KMS-11 (cell line): ENCODE measurements at regions not wholly inside any gene's neighbourhood (a gene's known extent, or its start where the extent isn't known, plus 50 kb on each side); places are given as distances from the start of the nearest gene placed in this dataset.

ENCODE experiments used
- H2AFZ ChIP-seq: fragments of 200-600 bp; sonication (generic); 2 replicates; pipeline ENCODE4 v1.6.1; 2016; ENCODE audit warnings: antibody characterized with exemption, mixed run types, low read depth
- H3K27ac ChIP-seq: fragments of 200-600 bp; sonication (generic); 2 replicates; pipeline ENCODE4 v1.6.1; 2016; ENCODE audit warnings: mild to moderate bottlenecking, mixed run types
- H3K27me3 ChIP-seq: fragments of 200-600 bp; sonication (generic); 2 replicates; pipeline ENCODE4 v1.6.1; 2017; ENCODE audit warnings: mild to moderate bottlenecking, low read depth, mixed run types, moderate library complexity; ENCODE audit not compliant: insufficient read depth
- H3K36me3 ChIP-seq: fragments of 200-600 bp; sonication (generic); 2 replicates; pipeline ENCODE4 v1.6.1; 2017; ENCODE audit warnings: mild to moderate bottlenecking, mixed run types; ENCODE audit not compliant: insufficient read depth
- H3K4me1 ChIP-seq: fragments of 200-600 bp; sonication (generic); 2 replicates; pipeline ENCODE4 v1.6.1; 2016; ENCODE audit warnings: mild to moderate bottlenecking, low read depth, mixed run types; ENCODE audit not compliant: poor library complexity, severe bottlenecking
- H3K4me2 ChIP-seq: fragments of 200-600 bp; sonication (generic); 2 replicates; pipeline ENCODE4 v1.7.0; 2016; ENCODE audit warnings: mild to moderate bottlenecking, mixed run types
- H3K4me3 ChIP-seq: fragments of 200-600 bp; sonication (generic); IDR thresholded peaks from 2 replicates; pipeline ENCODE4 v1.6.1; 2017; ENCODE audit warnings: low read depth, low read length, mixed read lengths; ENCODE audit not compliant: insufficient read depth
- H3K79me2 ChIP-seq: fragments of 200-600 bp; sonication (generic); 2 replicates; pipeline ENCODE4 v1.6.1; 2016; ENCODE audit warnings: low read depth, mixed run types; ENCODE audit not compliant: insufficient read depth
- H3K9ac ChIP-seq: fragments of 200-600 bp; sonication (generic); 2 replicates; pipeline ENCODE4 v1.6.1; 2016; ENCODE audit warnings: mild to moderate bottlenecking, mixed run types
- H4K20me1 ChIP-seq: fragments of 200-600 bp; sonication (generic); 2 replicates; pipeline ENCODE4 v1.6.1; 2016; ENCODE audit warnings: mild to moderate bottlenecking, mixed run types; ENCODE audit not compliant: insufficient read depth
- TF ChIP-seq, protein P1 (sequence below): fragments of 200-600 bp; sonication (generic); conservative IDR thresholded peaks from 2 replicates; pipeline ENCODE4 v1.6.1; 2017; ENCODE audit warnings: low read depth, mild to moderate bottlenecking, antibody characterized with exemption, low read length, moderate library complexity, mixed read lengths

- Histone ChIP-seq H3K9ac (no peak overlapping the region), H4K20me1 (no peaks in the 10 kb centered on the region), H2AFZ (no peak overlapping the region), H3K27me3 (no peaks in the 10 kb centered on the region), H3K4me1 (peaks cover 12% of the 10 kb centered on the region), H3K79me2 (no peaks in the 10 kb centered on the region), H3K4me2 (no peak overlapping the region), H3K36me3 (no peaks in the 10 kb centered on the region), H3K27ac (no peak overlapping the region), H3K4me3 (no peak overlapping the region)
- TF ChIP-seq, protein P1, sequence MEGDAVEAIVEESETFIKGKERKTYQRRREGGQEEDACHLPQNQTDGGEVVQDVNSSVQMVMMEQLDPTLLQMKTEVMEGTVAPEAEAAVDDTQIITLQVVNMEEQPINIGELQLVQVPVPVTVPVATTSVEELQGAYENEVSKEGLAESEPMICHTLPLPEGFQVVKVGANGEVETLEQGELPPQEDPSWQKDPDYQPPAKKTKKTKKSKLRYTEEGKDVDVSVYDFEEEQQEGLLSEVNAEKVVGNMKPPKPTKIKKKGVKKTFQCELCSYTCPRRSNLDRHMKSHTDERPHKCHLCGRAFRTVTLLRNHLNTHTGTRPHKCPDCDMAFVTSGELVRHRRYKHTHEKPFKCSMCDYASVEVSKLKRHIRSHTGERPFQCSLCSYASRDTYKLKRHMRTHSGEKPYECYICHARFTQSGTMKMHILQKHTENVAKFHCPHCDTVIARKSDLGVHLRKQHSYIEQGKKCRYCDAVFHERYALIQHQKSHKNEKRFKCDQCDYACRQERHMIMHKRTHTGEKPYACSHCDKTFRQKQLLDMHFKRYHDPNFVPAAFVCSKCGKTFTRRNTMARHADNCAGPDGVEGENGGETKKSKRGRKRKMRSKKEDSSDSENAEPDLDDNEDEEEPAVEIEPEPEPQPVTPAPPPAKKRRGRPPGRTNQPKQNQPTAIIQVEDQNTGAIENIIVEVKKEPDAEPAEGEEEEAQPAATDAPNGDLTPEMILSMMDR: no peak
Measured at GRCh38 chr11:70527429-70528045, 129.2 kb downstream of the CTTN start.

DNA sequence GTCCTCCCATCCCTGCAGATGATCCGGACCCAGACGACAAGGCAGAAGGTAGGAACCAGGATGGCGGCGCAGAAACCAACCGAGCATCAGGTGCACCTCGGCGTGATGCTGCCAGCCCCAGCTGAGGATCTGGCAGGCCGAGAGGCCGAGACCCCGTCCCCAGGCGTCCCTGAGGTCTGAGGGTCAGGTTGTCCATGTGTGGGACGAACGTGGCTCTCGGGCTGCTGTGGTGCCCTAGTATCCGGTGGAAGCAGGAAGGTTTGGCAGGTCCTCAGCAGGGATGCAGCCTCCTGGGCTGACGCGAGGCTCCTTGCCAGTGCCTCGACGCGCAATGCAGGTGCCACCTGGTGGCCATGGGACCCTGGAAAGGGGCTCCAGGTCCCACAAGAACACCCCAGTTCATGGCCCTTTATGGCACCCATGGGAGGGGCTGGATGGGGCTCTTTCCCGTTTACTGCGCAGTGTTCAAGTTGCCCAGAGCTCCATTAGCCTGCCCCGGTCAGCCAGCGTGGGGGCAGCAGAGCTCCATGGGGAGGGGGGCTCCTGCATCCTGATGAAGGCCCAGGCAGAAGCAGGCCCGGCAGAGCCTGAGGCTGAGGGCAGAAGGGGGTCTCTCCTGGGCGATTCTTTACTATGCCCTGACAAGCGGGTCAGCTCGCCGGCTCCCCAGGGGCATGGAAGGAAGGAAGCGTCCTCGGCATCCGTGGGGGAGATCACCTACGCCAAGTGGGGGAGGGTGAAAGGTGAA lies 129.9 kb downstream of the CTTN start:
- peaks cover 8% of the 10 kb centered on the region for H3K4me1 ChIP-seq
- TF ChIP-seq, protein P1: no peak
- no peak overlapping the region for H3K4me3 ChIP-seq
- no peaks in the 10 kb centered on the region for H4K20me1 ChIP-seq
- no peak overlapping the region for H2AFZ ChIP-seq
- no peaks in the 10 kb centered on the region for H3K27me3 ChIP-seq
- no peak overlapping the region for H3K4me2 ChIP-seq
- H3K79me2 ChIP-seq: no peaks in the 10 kb centered on the region
- no peaks in the 10 kb centered on the region for H3K36me3 ChIP-seq
- H3K27ac ChIP-seq: no peak overlapping the region
- no peak overlapping the region for H3K9ac ChIP-seq

DNA sequence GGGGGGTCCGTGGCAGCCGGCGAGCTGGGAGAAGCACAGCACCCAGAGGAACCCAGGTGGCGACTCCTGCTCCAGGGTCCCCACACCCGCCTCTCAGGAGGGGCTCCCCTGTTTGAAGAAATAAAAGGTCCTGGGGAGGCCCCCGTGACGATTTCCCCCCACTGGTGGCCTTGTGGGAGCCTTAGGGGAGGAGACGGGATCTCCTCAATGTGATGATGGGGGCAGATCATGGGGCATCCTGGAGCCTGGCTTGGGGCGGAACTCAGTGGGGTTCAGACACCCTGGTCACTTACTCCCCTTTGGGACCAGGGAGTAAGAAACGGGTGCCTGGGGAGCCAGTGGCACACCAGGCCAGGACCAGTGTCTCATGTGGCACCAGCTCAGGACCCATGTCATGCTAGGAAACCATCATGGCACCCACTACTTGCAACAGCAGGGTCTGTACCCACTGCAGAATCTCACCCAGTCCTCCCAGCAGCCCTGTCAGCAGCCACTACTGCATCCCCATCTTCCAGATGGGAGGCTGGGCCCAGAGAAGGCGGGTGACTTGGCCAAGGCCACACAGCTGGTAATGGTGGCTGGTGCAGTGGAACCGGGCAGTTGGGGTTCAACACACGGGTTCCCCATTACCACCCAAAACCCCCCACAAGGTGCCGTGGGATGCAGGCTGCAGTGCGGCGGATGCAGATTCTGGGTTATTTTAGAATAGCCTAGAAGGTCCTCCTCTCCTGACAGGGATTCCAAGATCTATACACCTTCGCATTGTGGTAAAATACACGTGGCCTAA lies 130.7 kb downstream of the CTTN start:
- no peaks in the 10 kb centered on the region for H3K36me3 ChIP-seq
- H4K20me1 ChIP-seq: no peaks in the 10 kb centered on the region
- no peaks in the 10 kb centered on the region for H3K27me3 ChIP-seq
- peaks cover under 1% of the 10 kb centered on the region for H3K4me1 ChIP-seq
- H3K79me2 ChIP-seq: no peaks in the 10 kb centered on the region
- H3K9ac ChIP-seq: no peak overlapping the region
- H3K4me2 ChIP-seq: no peak overlapping the region
- TF ChIP-seq, protein P1: no peak
- no peak overlapping the region for H3K4me3 ChIP-seq
- H2AFZ ChIP-seq: no peak overlapping the region
- H3K27ac ChIP-seq: no peak overlapping the region

GRCh38 chr11:70530010-70530409 lies 131.7 kb downstream of the CTTN start:
- Histone ChIP-seq H3K4me1 (no peaks in the 10 kb centered on the region), H3K4me3 (no peak overlapping the region), H3K27me3 (no peaks in the 10 kb centered on the region), H3K4me2 (no peak overlapping the region), H3K79me2 (no peaks in the 10 kb centered on the region), H3K27ac (no peak overlapping the region), H3K9ac (no peak overlapping the region), H3K36me3 (no peaks in the 10 kb centered on the region), H2AFZ (no peak overlapping the region), H4K20me1 (no peaks in the 10 kb centered on the region)
- TF ChIP-seq, protein P1: no peak
